ENCODE measurements at regions not wholly inside any gene's neighbourhood (a gene's known extent, or its start where the extent isn't known, plus 50 kb on each side); places are given as distances from the start of the nearest gene placed in this dataset.
"Not testable (repeated sequence)": the region's sequence is repeated elsewhere in the genome, so short reads cannot be mapped to it uniquely, and the experiment has no call there.

- no peak for DNase-seq (ENCODE audit: low spot score in 2 of 2)
- H3K27me3 ChIP-seq (ENCODE audit: low read depth): peaks cover 3% of the 10 kb centered on the region; the same call in 1 of the 2 replicates
- in situ Hi-C loops (cut with MboI; ENCODE audit: low sequenced_read_pairs): no loop called here
- no peaks in the 10 kb centered on the region for H3K36me3 ChIP-seq (replicated peaks)
- no peaks in the 10 kb centered on the region for H3K4me1 ChIP-seq
- H3K9me3 ChIP-seq: no peaks in the 10 kb centered on the region
- no peak overlapping the region for H3K4me3 ChIP-seq
Observed at GRCh38 chr2:871175-871727, 79.4 kb upstream of the SNTG2 start.

GRCh38 chr2:870426-870825 is 80.2 kb upstream of the SNTG2 start:
- in situ Hi-C loops (cut with MboI; ENCODE audit: low sequenced_read_pairs): no loop called here
- Histone ChIP-seq H3K9me3 (no peaks in the 10 kb centered on the region), H3K4me3 (no peak overlapping the region), H3K4me1 (no peaks in the 10 kb centered on the region), H3K36me3 (replicated peaks) (no peaks in the 10 kb centered on the region), H3K27me3 (ENCODE audit: low read depth) (peaks cover 3% of the 10 kb centered on the region; the same call in 1 of the 2 replicates)
- DNase-seq (ENCODE audit: low spot score in 2 of 2): no peak

- no peaks in the 10 kb centered on the region for H3K4me1 ChIP-seq
- no peak for DNase-seq (ENCODE audit: low spot score in 2 of 2)
- no peak overlapping the region for H3K4me3 ChIP-seq
- H3K9me3 ChIP-seq: no peaks in the 10 kb centered on the region
- in situ Hi-C loops (cut with MboI; ENCODE audit: low sequenced_read_pairs): no loop called here
- H3K27me3 ChIP-seq (ENCODE audit: low read depth): peaks cover 3% of the 10 kb centered on the region; the same call in 1 of the 2 replicates
- no peaks in the 10 kb centered on the region for H3K36me3 ChIP-seq (replicated peaks)
Observed at GRCh38 chr2:869894-870293, 80.8 kb upstream of the SNTG2 start.

DNA sequence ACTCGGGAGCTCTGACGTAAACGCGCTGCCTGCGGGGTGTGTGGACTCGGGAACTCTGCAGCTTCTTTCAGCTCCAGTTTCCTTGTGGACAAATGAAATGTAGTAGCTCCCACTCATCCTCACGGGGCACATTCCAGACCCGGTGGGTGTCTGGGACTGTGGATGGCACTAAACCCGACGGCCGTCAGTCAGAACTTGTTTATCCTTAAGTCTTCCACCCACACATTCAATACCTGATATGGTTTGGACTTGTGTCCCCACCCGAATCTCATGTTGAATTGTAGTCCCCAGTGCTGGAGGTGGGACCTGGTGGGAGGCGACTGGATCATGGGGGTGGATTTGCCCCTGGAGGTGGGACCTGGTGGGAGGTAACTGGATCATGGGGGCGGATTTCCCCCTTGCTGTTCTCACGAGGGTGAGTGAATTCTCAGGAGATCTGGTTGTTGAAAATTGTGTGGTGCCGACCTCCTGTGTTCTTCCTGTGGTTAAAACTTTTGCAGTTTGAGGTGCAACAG is 81.2 kb upstream of the SNTG2 start:
- H3K4me3 ChIP-seq: no peak overlapping the region
- peaks cover 3% of the 10 kb centered on the region; the same call in 1 of the 2 replicates for H3K27me3 ChIP-seq (ENCODE audit: low read depth)

DNA sequence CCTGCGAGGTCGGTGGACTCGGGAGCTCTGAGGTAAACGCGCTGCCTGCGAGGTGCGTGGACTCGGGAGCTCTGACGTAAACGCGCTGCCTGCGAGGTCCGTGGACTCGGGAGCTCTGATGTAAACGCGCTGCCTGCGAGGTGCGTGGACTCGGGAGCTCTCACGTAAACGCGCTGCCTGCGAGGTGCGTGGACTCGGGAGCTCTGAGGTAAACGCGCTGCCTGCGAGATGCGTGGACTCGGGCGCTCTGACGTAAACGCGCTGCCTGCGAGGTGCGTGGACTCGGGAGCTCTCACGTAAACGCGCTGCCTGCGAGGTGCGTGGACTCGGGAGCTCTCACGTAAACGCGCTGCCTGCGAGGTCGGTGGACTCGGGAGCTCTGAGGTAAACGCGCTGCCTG is 81.8 kb upstream of the SNTG2 start:
- in situ Hi-C loops (cut with MboI; ENCODE audit: low sequenced_read_pairs); H3K4me3 ChIP-seq; H3K4me1 ChIP-seq; DNase-seq (ENCODE audit: low spot score in 2 of 2); H3K9me3 ChIP-seq; H3K27me3 ChIP-seq (ENCODE audit: low read depth); H3K36me3 ChIP-seq (replicated peaks): not testable (repeated sequence)

More for the DNA sequence above, 81.2 kb upstream of the SNTG2 start:
- H3K9me3 ChIP-seq: no peaks in the 10 kb centered on the region
- DNase-seq (ENCODE audit: low spot score in 2 of 2): no peak
- in situ Hi-C loops (cut with MboI; ENCODE audit: low sequenced_read_pairs): no loop called here
- H3K36me3 ChIP-seq (replicated peaks): no peaks in the 10 kb centered on the region
- no peaks in the 10 kb centered on the region for H3K4me1 ChIP-seq

GRCh38 chr2:867296-867695 is 83.4 kb upstream of the SNTG2 start:
- H3K9me3 ChIP-seq: no peaks in the 10 kb centered on the region
- no peaks in the 10 kb centered on the region; the same call in 1 of the 2 replicates for H3K27me3 ChIP-seq (ENCODE audit: low read depth)
- no peaks in the 10 kb centered on the region for H3K4me1 ChIP-seq
- in situ Hi-C loops (cut with MboI; ENCODE audit: low sequenced_read_pairs): no loop called here
- H3K4me3 ChIP-seq: no peak overlapping the region
- DNase-seq (ENCODE audit: low spot score in 2 of 2): no peak
- H3K36me3 ChIP-seq (replicated peaks): no peaks in the 10 kb centered on the region

DNA sequence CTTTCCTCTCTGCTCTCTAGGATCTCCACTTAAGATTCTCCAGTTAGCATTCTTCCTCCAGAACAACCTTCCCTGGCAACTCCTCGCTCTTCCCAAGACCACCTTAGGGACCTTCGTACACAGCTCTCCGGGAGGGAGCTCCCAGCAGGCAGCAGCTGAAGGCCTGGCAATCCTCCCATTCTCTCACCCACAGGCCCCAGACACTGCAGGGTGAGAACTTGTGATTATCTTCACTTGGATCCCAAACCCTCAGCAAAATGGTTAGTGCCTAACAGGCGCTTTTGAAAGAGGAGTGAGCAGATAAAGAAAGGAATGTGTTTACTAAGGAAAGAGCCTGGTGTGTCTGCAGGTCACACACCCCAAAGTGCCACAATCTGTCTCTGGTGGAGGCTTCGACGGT is 83.8 kb upstream of the SNTG2 start:
- Histone ChIP-seq H3K9me3 (no peaks in the 10 kb centered on the region), H3K36me3 (replicated peaks) (no peaks in the 10 kb centered on the region), H3K27me3 (ENCODE audit: low read depth) (no peaks in the 10 kb centered on the region), H3K4me1 (no peaks in the 10 kb centered on the region), H3K4me3 (no peak overlapping the region)
- in situ Hi-C loops (cut with MboI; ENCODE audit: low sequenced_read_pairs): no loop called here
- no peak for DNase-seq (ENCODE audit: low spot score in 2 of 2)

- H3K27me3 ChIP-seq (ENCODE audit: low read depth): no peaks in the 10 kb centered on the region
- H3K4me3 ChIP-seq: no peak overlapping the region
- no peaks in the 10 kb centered on the region for H3K4me1 ChIP-seq
- H3K9me3 ChIP-seq: no peaks in the 10 kb centered on the region
- no peak for DNase-seq (ENCODE audit: low spot score in 2 of 2)
- H3K36me3 ChIP-seq (replicated peaks): no peaks in the 10 kb centered on the region
- in situ Hi-C loops (cut with MboI; ENCODE audit: low sequenced_read_pairs): no loop called here
Observed at GRCh38 chr2:866009-866680, 84.5 kb upstream of the SNTG2 start.

- no peak for DNase-seq (ENCODE audit: low spot score in 2 of 2)
- no peak overlapping the region for H3K4me3 ChIP-seq
- H3K27me3 ChIP-seq (ENCODE audit: low read depth): no peaks in the 10 kb centered on the region
- H3K9me3 ChIP-seq: no peaks in the 10 kb centered on the region
- no peaks in the 10 kb centered on the region for H3K36me3 ChIP-seq (replicated peaks)
- in situ Hi-C loops (cut with MboI; ENCODE audit: low sequenced_read_pairs): no loop called here
- no peaks in the 10 kb centered on the region for H3K4me1 ChIP-seq
Observed at GRCh38 chr2:864501-865106, 86.0 kb upstream of the SNTG2 start.

DNA sequence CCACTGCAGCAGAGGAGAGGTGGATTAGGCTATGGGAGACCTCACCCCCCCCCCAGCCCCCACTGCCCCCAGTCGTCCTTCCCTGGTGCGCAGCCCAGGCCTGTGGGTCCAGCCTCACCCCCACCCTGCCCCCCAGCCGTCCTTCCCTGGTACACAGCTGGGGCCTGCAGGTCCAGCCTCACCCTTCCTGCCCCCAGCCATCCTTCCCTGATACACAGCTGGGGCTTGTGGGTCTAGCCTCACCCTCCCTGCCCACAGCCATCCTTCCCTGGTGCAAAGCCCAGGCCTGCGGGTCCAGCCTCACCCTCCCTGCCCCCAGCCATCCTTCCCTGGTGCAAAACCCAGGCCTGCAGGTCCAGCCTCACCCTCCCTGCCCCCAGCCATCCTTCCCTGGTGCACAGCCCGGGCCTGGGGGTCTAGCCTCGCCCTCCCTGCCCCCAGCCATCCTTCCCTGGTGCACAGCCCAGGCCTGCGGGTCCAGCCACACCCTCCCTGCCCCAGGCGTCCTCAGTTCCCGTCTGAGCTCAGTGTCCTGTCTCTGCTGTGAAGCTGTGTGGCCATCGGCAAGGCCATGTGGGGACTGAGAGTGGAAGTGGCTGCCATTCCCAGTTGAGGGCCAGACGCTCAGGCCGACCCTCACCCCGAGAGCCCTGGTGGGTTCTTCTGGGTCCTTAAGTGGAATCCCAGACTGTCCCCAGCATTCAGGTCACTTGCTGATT is 86.8 kb upstream of the SNTG2 start:
- no peaks in the 10 kb centered on the region for H3K27me3 ChIP-seq (ENCODE audit: low read depth)
- no peak overlapping the region for H3K4me3 ChIP-seq
- no peak for DNase-seq (ENCODE audit: low spot score in 2 of 2)
- in situ Hi-C loops (cut with MboI; ENCODE audit: low sequenced_read_pairs): no loop called here
- no peaks in the 10 kb centered on the region for H3K9me3 ChIP-seq
- H3K4me1 ChIP-seq: no peaks in the 10 kb centered on the region
- no peaks in the 10 kb centered on the region for H3K36me3 ChIP-seq (replicated peaks)

DNA sequence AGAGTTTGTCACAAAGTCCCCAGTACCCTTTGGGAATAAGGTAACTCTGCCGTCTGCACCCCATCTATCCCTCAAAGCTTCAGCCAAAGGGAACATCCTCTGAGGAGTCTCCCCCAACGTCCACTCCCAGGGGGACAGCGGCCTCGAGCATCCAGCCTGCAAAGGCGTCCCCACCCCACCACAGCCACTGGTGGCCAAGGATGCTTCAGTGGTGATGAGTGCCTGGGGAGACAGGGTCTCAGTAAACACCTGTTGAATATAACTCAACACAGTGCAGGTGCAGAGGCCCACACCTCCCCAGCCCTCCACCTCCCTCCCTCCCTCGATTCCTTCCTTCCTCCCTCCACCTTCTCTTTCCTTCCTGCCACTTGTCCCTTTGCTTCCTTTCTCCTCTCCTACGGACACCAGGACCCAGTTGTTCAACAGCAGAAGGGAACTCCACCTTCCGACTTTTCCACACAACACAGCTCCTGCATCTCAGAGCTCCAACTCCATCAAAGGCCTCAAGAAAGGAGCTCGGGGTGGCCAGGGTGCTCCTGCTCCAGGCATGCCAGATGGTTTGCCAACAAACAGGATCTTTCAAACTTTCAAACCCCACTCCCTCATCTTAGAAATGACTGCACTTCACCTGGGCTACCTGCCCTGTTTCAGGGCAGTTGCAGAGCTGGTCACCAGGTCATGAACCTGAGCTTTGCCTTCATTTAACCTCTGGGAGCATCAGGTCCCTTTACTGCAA is 87.8 kb upstream of the SNTG2 start:
- in situ Hi-C loops (cut with MboI; ENCODE audit: low sequenced_read_pairs): no loop called here
- Histone ChIP-seq H3K36me3 (replicated peaks) (no peaks in the 10 kb centered on the region), H3K27me3 (ENCODE audit: low read depth) (no peaks in the 10 kb centered on the region), H3K4me1 (no peaks in the 10 kb centered on the region), H3K9me3 (no peaks in the 10 kb centered on the region), H3K4me3 (no peak overlapping the region)
- DNase-seq (ENCODE audit: low spot score in 2 of 2): no peak

DNA sequence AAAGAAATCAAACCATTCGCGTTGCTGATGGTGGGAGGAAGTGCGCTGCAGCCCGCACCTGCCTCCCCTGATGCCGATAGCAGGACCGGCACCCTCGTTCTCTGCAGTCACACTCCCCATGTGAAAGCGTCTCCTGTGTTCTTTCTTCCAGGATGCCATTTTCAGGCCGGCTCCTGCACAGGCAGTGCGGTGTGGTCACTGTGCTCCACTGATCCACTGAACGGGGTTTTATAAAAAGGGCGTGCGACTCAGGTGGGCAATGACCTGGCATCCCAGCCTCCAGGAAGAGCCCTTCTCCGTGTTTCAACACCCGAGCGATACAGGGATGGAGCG is 88.3 kb upstream of the SNTG2 start:
- Histone ChIP-seq H3K4me3 (no peak overlapping the region), H3K4me1 (no peaks in the 10 kb centered on the region), H3K9me3 (no peaks in the 10 kb centered on the region), H3K36me3 (replicated peaks) (no peaks in the 10 kb centered on the region), H3K27me3 (ENCODE audit: low read depth) (no peaks in the 10 kb centered on the region)
- DNase-seq (ENCODE audit: low spot score in 2 of 2): no peak
- in situ Hi-C loops (cut with MboI; ENCODE audit: low sequenced_read_pairs): no loop called here

DNA sequence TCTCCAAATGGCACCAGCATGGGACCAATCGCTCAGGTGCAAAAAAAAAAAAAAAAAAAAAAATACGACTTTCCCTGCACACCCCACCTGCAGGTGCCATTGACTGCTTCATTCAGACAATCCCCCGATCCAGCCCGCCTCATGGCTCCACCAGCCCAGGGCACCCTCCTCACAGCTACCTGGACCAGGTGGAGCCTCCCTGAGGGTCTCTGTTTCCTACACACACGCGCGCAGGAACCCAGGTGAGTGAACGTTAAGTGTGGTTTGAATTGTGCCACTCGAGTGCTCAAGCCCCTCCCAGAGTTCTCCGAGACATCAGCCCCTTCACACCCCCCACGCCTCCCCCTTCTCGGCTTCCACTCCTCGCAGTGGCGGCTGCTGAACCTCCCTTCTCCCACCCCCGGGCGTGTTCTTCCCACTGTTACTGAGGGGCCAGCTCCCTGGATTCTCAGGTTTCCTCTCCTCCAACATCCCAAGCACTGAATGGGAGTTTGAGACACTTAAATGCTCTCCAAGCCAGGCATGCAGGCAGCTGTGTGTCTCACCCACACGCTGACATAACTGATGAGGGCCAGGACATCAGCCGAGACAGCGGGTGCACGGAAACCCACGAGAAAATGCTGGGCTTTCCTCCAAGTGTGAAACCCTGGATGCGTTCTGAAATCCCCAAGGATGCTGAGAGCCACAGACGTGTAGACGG is 88.8 kb upstream of the SNTG2 start:
- Histone ChIP-seq H3K9me3 (no peaks in the 10 kb centered on the region), H3K4me3 (no peak overlapping the region), H3K36me3 (replicated peaks) (no peaks in the 10 kb centered on the region), H3K27me3 (ENCODE audit: low read depth) (no peaks in the 10 kb centered on the region), H3K4me1 (no peaks in the 10 kb centered on the region)
- DNase-seq (ENCODE audit: low spot score in 2 of 2): no peak
- in situ Hi-C loops (cut with MboI; ENCODE audit: low sequenced_read_pairs): no loop called here

Measured in HAP-1 (cell line).